Activated naive CD4-positive, alpha-beta T cell (primary cell): ENCODE measurements at regions not wholly inside any gene's neighbourhood (a gene's known extent, or its start where the extent isn't known, plus 50 kb on each side); places are given as distances from the start of the nearest gene placed in this dataset.

Experiments used
- DNase-seq, 4 experiments: peaks; one replicate each; lab custom pipeline; 2025; lab: John Stamatoyannopoulos, UW

DNA sequence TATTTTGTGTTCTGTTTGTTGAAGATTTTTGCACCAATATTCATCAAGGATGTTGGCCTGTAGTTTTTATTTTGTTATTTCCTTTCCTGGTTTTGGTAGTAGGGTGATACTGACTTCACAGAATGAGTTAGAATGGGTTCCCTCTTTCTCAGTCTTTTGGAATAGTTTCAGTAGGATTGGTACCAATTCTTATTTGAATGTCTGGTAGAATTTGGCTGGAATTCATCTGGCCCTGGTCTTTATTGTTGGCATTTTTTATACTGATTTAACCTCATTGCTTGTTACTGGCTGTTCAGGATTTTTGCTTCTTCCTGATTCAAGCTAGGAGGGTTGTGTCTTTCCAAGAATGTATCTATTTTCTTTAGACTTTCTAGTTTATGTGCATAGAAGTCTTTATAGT lies 263.7 kb downstream of the SOX11 start:
- no peak for DNase-seq

DNA sequence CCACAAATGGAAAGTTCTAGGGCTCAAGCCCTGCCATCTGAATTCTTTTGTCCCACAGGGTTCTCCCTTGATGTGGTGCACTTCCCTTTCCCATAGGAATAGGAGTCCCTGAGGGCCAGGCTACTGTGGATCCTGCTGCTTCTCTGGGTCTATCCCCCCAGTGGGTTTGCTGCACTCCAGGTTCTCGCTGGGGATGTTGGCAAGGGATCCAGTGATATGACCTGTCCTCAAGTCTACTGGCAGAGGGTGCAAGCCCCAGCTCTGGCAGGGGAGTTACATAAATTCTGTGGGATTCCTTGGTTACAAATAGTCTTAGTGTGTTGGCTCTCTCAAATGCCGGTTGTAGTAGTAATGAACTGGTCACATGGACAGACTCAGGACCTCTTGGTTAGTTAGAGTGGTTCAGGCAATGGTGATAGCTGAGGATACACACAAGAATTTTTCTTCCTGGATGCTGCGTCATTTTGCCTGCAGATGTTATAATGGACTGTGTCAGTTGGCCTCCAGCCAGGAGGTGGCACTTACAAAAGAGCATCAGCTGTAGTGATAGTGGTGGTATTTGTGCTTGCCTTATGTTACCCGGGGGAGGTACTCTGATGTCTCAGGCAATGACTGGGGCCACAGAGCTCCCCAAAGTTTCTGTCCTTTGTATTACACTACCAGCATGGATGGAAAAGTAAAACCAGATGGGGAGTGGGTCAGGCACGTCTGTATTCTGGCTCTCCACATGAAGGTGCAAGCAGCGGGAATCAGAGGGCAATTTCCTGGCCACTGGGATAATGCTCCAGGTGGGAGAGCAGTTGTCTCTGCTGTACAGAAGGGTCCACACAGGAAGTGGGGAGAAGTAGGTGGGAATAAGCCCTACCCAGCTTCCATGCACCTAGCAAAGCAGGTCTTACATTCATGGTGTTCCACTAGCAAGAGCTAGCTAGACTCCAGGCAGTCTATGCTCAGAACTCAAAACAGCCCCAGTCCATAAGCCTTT lies 267.9 kb downstream of the SOX11 start:
- DNase-seq = no peak

DNA sequence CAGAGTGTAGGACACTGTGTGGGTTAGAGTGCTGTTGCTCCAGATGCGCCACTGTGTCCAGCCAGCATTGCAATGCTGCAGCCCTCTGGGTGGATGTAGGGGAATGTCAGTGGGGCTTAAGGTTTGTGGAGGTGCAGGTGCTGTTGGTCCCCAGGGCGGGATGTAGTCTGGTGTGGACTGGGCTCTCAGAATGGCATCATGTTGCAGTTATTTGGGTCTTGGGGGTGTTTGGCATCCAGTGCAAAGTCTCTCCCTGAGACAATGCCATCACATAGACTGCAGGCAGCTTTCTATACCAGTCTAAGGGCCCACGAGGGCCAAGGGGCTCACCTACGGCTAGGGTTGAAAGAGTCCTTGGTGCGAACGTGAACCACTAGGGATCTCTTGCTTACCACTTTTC lies 275.3 kb downstream of the SOX11 start:
- DNase-seq = no peak

DNA sequence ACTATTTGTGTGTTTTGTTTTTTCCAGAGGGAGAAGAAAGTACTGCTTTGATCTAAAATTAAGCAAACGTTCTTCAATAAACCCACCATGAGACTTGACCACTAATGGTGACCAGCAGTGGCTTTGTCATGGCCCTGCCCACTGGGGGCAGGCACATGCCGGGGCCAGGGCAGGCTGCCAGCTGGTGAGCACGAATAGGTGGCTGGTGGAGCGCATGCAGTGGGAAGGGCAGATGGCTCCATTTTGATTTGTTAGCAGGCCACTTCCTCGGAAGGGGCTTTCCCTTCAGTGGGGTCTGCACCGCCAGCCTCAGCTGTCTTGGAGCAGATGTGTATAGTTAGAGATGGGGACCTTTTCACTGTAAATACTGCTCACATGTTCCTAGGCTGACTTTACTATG lies 277.1 kb downstream of the SOX11 start:
- no peak for DNase-seq

DNA sequence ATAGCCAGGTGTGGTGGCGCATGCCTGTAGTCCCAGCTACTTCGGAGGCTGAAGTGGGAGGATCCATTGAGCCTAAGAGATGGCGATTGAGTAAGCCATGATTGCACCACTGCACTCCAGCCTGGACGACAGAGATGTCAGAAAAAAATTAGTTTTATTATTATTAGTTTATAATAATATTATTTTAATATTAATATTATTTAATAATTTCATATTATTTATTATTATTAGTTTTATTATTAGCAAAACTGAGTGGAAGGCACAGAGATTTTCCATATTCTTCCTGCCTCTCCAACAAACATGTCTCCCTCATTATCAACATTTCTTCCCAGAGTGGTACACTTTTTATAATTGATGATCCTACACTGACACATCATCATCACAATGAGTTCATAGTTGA lies 278.2 kb downstream of the SOX11 start:
- DNase-seq = no peak

DNA sequence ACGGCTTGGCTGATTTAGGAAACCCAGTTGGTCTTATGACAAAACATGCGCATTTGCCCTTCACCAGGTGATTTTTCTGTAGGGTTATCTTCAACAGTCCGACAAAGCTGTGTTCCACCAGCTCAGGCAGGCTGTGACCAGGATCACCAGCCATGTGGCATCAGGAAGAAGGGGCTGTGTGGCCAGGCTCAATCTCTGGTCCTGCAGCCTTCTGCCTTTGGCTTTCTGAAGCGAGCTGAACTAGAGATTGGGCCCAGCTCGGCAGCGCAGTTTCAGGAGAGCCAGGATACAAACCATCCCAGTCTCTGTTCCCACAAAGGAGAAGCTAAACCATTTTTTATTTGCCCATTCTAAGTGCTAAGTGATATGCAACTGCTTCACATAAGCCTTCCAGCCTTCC lies 282.3 kb downstream of the SOX11 start:
- DNase-seq = no peak

DNA sequence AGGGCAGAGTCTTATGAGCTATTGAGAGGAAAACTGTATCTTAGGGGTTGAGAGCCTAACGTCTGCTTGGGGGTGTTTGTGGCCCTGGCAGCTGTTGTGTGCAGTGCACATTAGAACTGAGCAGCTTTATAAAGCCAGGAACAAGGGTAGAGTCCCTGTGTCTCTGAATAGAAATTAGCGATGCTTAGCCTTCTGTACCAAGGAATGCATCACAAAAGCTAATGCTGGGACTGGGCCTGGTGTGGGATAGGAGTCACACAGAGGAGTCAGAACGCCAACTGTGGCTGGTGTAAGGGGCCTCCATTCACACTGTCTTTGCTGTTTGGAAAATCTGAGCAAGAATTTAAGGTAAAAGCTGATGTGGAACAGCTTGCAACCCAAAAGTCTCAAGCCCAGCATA lies 283.2 kb downstream of the SOX11 start:
- no peak for DNase-seq

DNA sequence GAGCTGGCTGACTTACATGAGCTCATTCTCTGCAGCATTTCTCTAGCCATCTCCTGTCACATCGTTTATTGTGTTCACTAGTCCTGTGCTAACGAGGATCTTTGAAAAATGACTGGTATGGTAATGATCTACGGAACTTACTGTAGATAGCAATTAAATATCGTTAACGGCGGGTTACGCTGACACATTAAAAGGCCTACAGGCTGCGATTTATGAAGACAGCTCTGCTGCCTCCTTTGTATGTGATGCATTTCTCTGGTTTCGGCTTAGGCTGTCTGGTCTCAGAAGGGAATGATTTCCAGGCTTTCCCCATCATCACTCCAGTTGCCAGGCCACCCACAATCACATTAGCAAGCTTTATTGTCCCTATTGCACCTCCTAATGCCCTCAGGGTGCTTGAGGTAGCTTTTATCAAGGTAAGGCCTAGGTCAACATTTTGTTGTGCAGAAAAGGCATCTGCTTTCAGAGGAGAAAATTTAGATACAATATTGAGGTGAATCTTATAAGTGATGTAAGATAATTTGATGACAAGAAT lies 284.4 kb downstream of the SOX11 start:
- DNase-seq = no peak

DNA sequence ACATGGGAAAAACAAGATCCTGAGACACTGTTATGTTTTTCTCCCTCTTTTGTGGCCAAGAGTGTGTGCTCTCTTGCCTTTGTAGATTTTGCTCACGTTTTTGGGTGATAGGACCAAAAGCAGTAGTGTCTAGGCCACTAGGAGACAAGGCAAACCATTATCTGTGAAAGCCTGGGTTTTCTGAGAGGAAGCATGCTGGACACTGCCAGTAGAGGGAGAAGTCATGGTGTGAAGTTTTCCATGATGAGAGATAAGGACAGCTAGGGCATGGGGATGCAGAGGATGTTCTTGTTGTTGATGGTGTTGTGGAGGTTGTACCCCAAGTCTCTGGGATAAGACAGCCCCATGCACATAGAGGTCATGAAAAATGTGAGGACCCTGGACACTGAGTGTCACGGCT lies 285.3 kb downstream of the SOX11 start:
- DNase-seq = no peak

DNA sequence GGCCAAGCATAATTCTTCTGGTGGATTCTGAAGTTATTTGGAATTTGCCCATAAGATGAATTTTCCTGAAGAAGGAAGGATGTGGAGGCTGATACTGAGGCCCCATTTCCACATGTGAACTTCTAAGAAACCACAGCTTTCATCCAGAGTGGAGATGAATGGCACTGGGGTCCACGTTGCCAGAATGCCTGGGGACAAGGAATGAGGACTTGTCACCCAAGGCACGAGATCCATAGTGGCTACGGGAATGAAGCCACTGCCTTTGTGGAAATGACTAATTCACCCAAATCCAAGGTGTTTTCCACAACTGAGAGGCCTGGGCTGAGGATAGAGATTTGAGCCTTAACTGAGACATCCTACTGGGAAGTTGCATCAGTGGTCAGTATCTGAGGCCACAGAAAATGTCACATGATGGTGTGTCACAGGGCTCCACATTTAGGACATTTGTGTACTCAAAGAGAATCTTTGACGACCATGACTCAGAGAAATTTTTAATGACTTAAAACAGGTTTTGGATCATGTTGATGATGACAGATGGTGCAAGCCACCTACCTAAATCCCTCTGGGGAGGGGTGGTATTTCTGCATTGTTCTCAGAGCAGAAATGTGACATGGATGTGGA lies 286.1 kb downstream of the SOX11 start:
- no peak for DNase-seq

DNA sequence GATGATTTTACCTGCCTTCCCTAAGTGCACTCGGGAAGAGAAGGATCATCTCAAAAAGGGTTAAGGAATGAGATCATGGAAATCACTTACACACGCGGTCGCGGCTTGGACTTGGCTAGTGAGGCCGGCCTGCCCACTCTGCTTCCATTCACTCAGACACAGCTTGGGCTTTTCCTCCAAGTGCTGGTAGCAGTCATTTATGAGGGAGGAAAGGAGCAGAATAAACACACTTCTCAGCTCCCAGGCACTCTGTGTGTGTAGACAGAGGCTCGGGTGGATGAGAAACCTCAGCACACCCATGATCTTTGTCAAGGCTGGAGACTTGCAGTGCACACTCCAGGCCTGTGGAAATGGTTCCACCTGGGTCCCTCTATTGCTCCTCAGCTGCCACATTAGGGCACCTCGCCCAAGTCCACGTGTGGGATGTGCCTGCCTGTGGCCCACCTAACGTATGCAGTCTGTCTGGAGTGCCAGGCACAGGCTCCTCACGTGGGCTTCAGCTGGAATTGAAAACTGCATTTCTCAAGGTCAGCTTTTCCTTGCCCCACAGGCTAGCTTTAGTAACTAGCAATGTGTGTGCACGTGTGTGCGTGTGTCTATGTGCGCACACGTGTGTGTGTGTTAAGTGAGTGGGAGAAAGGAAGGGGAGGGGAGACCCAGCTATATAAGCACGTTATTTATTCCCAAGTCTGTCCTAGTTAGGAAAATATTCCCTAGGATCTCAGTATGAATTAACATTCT lies 288.4 kb downstream of the SOX11 start:
- DNase-seq = no peak

DNA sequence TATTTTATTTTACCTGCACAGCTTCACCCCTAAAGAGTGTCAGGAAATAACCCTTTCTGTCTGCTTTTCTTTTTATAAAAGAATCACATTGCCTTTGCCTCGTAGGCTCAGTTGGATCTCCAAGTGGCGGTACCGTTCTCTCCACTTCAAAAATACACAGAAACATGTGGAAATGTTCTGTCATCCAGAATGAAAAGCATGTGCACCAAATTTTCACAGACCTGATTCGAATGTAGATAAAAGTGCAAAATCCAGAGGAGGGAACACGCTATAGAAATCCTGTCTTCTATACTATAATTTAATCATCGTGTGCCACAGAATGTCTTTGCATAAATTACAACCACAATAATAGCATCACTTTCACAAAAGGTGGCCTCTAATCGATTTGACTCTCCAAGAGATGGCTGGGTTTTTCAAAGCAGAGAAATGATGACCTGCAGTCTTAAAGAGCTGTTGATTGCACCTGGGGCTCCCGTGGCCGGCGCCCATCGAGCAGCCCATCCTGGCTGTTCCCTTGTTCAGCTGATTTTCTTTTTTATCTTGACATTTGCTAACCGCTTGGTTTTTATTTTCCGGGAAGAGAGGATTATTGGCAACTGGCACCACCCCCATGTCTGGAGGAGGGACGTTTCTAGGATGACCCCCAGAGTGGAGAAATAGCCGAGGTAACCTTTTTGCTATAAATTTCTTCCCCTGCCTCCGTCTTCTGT lies 290.2 kb downstream of the SOX11 start:
- DNase-seq = no peak

DNA sequence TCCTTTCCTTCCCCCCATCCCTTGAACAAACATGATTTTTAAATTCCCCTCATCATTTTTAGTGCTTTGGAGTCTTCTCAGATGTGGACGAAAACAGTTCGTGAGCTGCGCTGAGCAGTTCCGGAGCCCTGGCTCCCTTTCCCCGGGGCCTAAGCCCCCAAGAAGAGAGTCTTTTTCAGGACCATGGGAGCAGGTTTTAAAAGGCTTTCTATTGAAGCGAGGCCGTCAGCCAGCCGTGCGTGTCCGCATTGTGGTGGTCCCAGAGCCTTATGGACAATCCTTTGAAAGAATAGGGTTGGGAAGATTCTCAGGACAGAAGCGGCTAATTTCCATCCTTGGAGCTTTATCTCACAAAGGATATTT lies 290.7 kb downstream of the SOX11 start:
- no peak for DNase-seq

DNA sequence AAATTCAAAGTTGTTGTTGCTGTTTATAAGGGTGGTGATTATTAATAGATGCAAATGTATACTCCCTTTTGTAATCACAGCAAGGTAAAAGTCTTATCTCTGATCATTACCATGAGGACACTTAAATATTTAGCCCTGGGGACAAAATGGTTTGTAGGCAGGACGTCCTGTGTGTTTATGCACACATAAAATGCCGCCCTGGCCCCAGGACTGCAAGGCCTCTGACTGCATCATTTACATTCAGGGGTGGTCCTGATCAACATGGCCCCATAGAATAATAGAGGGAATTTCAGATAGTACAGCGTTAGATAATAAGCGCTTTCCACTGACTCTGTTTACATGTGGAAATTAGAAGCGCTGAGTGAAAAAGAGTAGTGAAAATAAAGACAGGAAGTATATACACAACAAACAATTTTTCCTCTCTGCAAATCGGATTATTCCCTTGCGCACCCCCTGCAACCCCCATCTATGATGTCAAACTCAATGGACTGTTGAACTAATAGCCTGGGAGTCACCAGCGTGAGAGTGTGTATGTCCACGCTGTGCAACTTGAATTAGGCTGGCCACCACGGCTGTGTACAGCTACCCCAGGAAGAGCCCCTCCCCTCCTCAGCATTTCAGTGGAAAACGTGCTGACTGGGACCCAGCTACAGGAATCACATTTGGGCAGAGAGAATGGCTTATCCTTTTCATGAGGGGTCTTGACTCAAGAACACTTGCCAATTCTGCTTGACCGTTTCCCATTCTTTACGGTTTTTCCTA lies 291.5 kb downstream of the SOX11 start:
- DNase-seq = no peak

DNA sequence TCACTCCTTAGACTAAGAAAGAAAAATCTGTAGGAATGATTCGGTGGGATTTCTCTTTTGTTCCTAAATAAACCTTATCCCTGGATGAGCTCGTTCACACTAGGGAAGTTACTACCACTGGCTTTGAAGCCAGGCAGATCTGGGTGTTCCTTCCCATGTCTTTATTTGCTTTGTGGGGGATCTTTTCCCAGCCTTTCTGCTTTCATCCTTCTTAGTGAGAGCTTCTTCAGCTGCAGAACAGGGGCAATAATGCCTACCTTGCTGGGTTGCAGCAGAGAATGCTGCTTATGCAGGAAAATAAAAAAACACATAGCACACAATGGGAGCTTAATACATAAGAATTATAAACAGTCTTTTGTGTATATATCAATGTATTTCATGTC lies 292.1 kb downstream of the SOX11 start:
- no peak for DNase-seq

DNA sequence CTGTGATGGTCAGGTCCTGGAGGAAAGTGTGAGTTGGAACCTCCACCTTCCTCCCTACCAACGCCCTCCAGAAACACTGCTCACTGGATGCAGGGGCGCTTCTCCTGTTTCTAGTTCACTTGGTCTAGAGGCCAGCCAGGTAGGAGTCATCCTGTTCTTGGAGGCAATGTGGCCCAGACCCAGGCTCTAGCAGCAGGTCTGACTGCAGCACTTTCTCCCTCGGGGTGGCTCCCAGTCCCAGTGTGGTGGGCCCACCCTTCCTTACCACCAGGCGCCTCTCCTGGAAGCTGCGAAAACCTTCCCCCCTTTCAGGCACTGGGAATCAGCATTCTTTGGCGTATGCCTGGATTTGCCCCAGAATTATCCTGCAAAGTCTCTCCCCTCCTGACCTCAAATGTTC lies 292.8 kb downstream of the SOX11 start:
- DNase-seq = no peak

DNA sequence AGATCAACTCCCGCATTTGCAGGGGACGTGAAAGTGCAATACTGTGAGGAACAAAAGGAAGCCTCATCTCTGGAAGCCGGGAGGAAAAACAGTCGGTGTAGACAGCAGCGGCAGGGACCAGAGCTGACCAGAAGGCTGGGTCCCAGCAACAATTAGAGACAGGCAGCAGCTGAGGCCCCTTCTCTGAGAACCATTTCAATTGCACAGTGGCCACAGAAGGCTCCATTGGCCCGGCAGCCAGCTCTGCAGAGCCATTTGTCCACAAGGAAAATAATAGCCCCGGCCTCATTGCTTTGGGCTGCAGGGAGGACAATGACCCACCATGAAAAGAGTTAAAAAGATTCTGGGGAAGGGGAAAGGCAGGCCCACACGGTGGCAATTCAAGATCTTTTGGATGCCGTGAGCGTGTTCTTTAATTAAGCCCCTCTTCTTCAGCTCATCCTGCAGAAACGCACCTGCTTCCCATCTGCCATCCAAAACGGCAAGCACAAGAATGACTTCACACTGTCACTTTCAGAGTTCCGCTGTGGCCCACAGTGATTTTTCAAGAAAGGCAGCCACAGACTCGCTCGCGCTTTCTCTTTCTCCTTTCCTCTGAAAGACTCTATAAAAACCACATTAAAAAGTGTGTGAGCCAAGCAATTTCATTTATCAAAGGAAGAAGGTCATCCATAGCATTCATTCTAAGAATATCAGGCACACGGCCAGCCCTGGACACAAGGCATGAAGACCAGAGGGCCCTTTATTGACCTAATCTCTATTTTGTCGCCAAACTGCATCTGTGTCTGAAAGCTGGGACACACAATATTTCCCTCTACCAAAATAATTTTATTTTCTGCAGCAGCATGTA lies 293.6 kb downstream of the SOX11 start:
- DNase-seq = no peak

DNA sequence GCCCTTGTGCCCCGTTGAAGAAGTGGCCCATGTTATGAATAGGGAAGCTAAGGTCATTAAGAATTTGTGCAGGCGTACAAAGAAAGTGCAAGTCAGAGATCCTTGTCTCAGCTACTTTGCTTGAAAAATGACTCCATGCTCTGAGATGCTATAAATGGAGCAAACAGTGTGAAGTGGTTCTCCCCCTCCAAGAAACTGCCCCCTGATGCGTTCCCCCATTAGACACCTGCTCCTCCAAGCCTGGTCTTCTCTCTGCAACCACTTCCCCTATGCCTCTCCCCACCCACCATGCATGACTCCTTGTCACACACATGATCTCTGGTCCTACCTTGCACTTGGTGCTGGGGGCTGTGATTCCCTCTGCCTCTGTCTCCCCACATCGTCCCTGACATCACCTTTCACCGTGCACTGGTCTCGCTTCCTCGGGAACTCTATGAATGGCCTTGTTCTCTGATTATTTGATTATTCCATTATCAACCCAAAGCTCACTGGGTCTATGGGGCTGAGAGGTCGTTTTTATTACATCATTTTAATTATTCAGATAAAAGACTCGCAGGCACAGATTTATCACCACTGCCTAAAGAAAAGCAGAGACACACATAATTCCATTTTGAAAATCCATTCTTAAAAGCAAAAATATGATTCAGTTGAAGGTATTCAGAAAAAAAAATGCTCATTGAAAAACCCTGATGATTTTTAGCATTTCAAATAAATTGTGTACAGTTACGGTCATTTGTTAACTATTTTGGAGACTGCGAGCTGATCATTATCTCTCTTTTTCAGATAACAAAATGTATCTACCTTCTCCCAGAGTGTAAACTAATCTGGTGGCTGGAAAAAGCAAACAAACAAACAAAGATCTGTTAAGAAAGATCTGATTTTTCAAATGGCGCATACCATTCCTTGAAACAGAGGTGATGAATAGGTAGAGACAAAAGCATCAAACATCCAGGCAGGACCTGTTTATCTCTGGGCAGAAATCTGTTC lies 294.9 kb downstream of the SOX11 start:
- no peak for DNase-seq

DNA sequence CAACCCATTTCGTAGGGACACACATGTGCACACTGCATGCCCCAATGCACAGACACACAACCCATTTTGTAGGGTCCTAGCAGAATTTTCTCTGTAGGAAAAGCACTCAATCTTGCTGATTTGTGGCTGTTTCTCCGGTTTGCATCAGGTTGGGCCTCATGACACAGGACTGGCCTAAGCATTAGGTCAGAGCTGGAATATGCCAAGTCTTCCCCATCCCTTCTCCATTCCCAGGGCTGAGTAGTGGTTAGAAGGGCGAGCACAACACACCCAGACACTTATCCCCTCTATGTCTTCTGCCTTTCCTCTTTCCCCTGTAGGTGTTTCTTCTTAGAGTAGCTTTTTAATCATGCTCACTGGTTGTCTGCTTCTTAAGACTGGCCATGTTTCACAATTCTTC lies 295.9 kb downstream of the SOX11 start:
- no peak for DNase-seq
